H1 (cell line): ENCODE measurements at regions not wholly inside any gene's neighbourhood (a gene's known extent, or its start where the extent isn't known, plus 50 kb on each side); places are given as distances from the start of the nearest gene placed in this dataset.

ENCODE experiments used
- CTCF ChIA-PET: fragments of 300-600 bp; sonication (Branson Sonifier 250); formaldehyde crosslinking; loops from one replicate; lab custom pipeline; 2021; ENCODE audit not compliant: partially characterized antibody; lab: Charles Lee
- POLR2A ChIA-PET: fragments of 300-600 bp; sonication (Branson Sonifier 250); formaldehyde crosslinking; loops from one replicate; lab custom pipeline; 2021; ENCODE audit warnings: inconsistent platforms; ENCODE audit not compliant: partially characterized antibody; lab: Charles Lee
- DNase-seq, 2 experiments: peaks; one replicate each; pipeline versions ENCODE4 v3.0.0 to v3.0.0-alpha.2; 2010 to 2022; ENCODE audit warnings: low spot score in 2 of 2, low read depth in 1 of 2, mixed read lengths in 1 of 2
- FAIRE-seq: peaks from 2 replicates; lab custom pipeline; 2011; peaks lifted over from hg19 to GRCh38; lab: Jason Lieb, UNC
- H2AFZ ChIP-seq: 2 replicates; pipeline ENCODE4 v1.8.1; 2012; ENCODE audit warnings: low read length, inconsistent platforms
- H2AK5ac ChIP-seq: 2 replicates; pipeline ENCODE4 v1.6.1; 2013; ENCODE audit warnings: low read depth, low read length
- H2BK120ac ChIP-seq: replicated peaks from 2 replicates; pipeline ENCODE3; 2013; ENCODE audit warnings: low read depth, low read length, inconsistent platforms
- H2BK12ac ChIP-seq: 2 replicates; pipeline ENCODE4 v1.6.1; 2013; ENCODE audit warnings: low read depth, low read length
- H2BK15ac ChIP-seq: 2 replicates; pipeline ENCODE4 v1.6.1; 2013; ENCODE audit warnings: low read length
- H2BK20ac ChIP-seq: 2 replicates; pipeline ENCODE4 v1.6.1; 2013; ENCODE audit warnings: low read length
- H2BK5ac ChIP-seq: 2 replicates; pipeline ENCODE4 v1.6.1; 2013; ENCODE audit warnings: low read depth, low read length
- H3K14ac ChIP-seq: 2 replicates; pipeline ENCODE4 v1.6.1; 2013; ENCODE audit warnings: inconsistent platforms; ENCODE audit not compliant: insufficient read length
- H3K18ac ChIP-seq: 2 replicates; pipeline ENCODE4 v1.6.1; 2013; ENCODE audit warnings: low read length; ENCODE audit errors: extremely low read depth
- H3K23ac ChIP-seq: 2 replicates; pipeline ENCODE4 v1.6.1; 2013; ENCODE audit warnings: inconsistent platforms; ENCODE audit not compliant: insufficient read length
- H3K23me2 ChIP-seq: 2 replicates; pipeline ENCODE4 v1.6.1; 2013; ENCODE audit warnings: low read depth, low read length
- H3K27ac ChIP-seq: 2 replicates; pipeline ENCODE4 v1.6.1; 2011; ENCODE audit warnings: low read depth, low read length, inconsistent platforms
- H3K27me3 ChIP-seq, 4 experiments: replicated peaks in 1 of 4; 1 replicate in 1 of 4; 2 replicates in 3 of 4; pipeline versions ENCODE4 v1.6.1 to v1.8.1; 2011 to 2013; ENCODE audit warnings: low read length in 3 of 4, mild to moderate bottlenecking in 3 of 4, inconsistent platforms in 2 of 4, mixed read lengths in 2 of 4, moderate library complexity in 1 of 4; ENCODE audit not compliant: control insufficient read depth in 3 of 4, insufficient read depth in 3 of 4; ENCODE audit errors: extremely low read depth in 1 of 4
- H3K36me3 ChIP-seq, 4 experiments: 2 replicates each; pipeline versions ENCODE4 v1.6.1 to v1.8.1; 2011 to 2013; ENCODE audit warnings: mild to moderate bottlenecking in 4 of 4, low read length in 3 of 4, moderate library complexity in 2 of 4, control low read depth in 1 of 4, inconsistent platforms in 1 of 4; ENCODE audit not compliant: insufficient read depth in 4 of 4, control insufficient read depth in 2 of 4
- H3K4ac ChIP-seq: replicated peaks from 2 replicates; pipeline ENCODE3; 2013; ENCODE audit warnings: low read length, low read depth, mixed read lengths, inconsistent platforms; ENCODE audit not compliant: insufficient read length
- H3K4me1 ChIP-seq, 4 experiments: replicated peaks in 1 of 4; 1 replicate in 1 of 4; 2 replicates in 3 of 4; pipeline versions ENCODE4 v1.6.1 to v1.8.1; 2011 to 2013; ENCODE audit warnings: low read length in 3 of 4, inconsistent platforms in 2 of 4, mixed read lengths in 1 of 4; ENCODE audit not compliant: insufficient read depth in 4 of 4, control insufficient read depth in 3 of 4
- H3K4me2 ChIP-seq, 2 experiments: 2 replicates each; pipeline versions ENCODE4 v1.6.1 to v1.8.1; 2011 to 2013; ENCODE audit warnings: low read depth in 2 of 2, low read length in 2 of 2, control low read depth in 1 of 2, inconsistent platforms in 1 of 2, mild to moderate bottlenecking in 1 of 2; ENCODE audit not compliant: insufficient read depth in 1 of 2
- H3K4me3 ChIP-seq, 4 experiments: fragments of 200-600, 300-600 bp in 1 of 4; sonication (generic), shearing (Covaris generic), sonication (Bioruptor Twin) in 1 of 4; 2 replicates each; pipeline versions ENCODE4 v1.5.1 to v1.8.1; 2011 to 2016; ENCODE audit warnings: low read length in 4 of 4, low read depth in 3 of 4, control low read depth in 2 of 4, inconsistent platforms in 2 of 4, mild to moderate bottlenecking in 2 of 4, mixed read lengths in 1 of 4, moderate library complexity in 1 of 4; ENCODE audit not compliant: insufficient read depth in 2 of 4; ENCODE audit errors: extremely low read depth in 1 of 4
- H3K56ac ChIP-seq: replicated peaks from 2 replicates; pipeline ENCODE3; 2013; ENCODE audit warnings: low read depth, mild to moderate bottlenecking, mixed read lengths, low read length, inconsistent platforms; ENCODE audit not compliant: insufficient read length
- H3K79me1 ChIP-seq: 2 replicates; pipeline ENCODE4 v1.6.1; 2013; ENCODE audit warnings: low read depth, low read length, control low read depth
- H3K79me2 ChIP-seq, 2 experiments: 2 replicates each; pipeline versions ENCODE4 v1.6.1 to v1.8.1; 2012 to 2013; ENCODE audit warnings: low read length in 2 of 2, mild to moderate bottlenecking in 2 of 2, inconsistent platforms in 1 of 2; ENCODE audit not compliant: insufficient read depth in 2 of 2, control insufficient read depth in 1 of 2
- H3K9ac ChIP-seq, 4 experiments: replicated peaks in 1 of 4; 1 replicate in 1 of 4; 2 replicates in 3 of 4; pipeline versions ENCODE4 v1.6.1 to v1.8.1; 2011 to 2013; ENCODE audit warnings: low read depth in 3 of 4, low read length in 3 of 4, control low read depth in 2 of 4, mild to moderate bottlenecking in 2 of 4, moderate library complexity in 2 of 4, inconsistent platforms in 1 of 4; ENCODE audit errors: extremely low read depth in 1 of 4
- H3K9me3 ChIP-seq, 2 experiments: 2 replicates each; pipeline versions ENCODE4 v1.6.1 to v1.8.1; 2012 to 2013; ENCODE audit warnings: mild to moderate bottlenecking in 2 of 2, moderate library complexity in 2 of 2, control low read depth in 1 of 2, inconsistent platforms in 1 of 2, low read depth in 1 of 2, low read length in 1 of 2, mixed read lengths in 1 of 2; ENCODE audit not compliant: insufficient read depth in 2 of 2
- H4K20me1 ChIP-seq, 2 experiments: replicated peaks in 1 of 2; 2 replicates each; pipeline versions ENCODE3 to v1.8.1; 2011 to 2013; ENCODE audit warnings: inconsistent platforms in 2 of 2, low read length in 2 of 2, mild to moderate bottlenecking in 1 of 2; ENCODE audit not compliant: insufficient read depth in 2 of 2, control insufficient read depth in 1 of 2
- H4K5ac ChIP-seq: 2 replicates; pipeline ENCODE4 v1.6.1; 2013; ENCODE audit warnings: low read length, low read depth, mixed read lengths, inconsistent platforms; ENCODE audit not compliant: insufficient read length
- H4K8ac ChIP-seq: 2 replicates; pipeline ENCODE4 v1.8.0; 2013; ENCODE audit warnings: mild to moderate bottlenecking, moderate library complexity, low read length, inconsistent platforms; ENCODE audit not compliant: insufficient read depth; ENCODE audit errors: extremely low read depth
- H4K91ac ChIP-seq: replicated peaks from 2 replicates; pipeline ENCODE3; 2013; ENCODE audit warnings: low read length, mixed read lengths, inconsistent platforms; ENCODE audit not compliant: insufficient read length
- FOSL1 ChIP-seq: IDR thresholded peaks from 2 replicates; pipeline ENCODE4 v1.6.1; 2011; ENCODE audit warnings: mild to moderate bottlenecking, low read depth, low read length, moderate library complexity; ENCODE audit not compliant: insufficient read depth
- GTF2F1 ChIP-seq: IDR thresholded peaks from 2 replicates; pipeline ENCODE4 v1.6.1; 2012; ENCODE audit warnings: low read depth, low read length, improper control_type of control experiment, borderline replicate concordance
- PHF8 ChIP-seq: fragments of 200-600 bp; sonication (generic); conservative IDR thresholded peaks from 2 replicates; pipeline ENCODE4 v1.7.1; 2012; ENCODE audit warnings: low read depth, mild to moderate bottlenecking, inconsistent platforms, low read length, moderate library complexity
- RAD21 ChIP-seq, 2 experiments: IDR thresholded peaks in 1 of 2; conservative IDR thresholded peaks in 1 of 2; 2 replicates each; pipeline ENCODE4 v1.6.1; 2011; ENCODE audit warnings: low read depth in 2 of 2, low read length in 2 of 2, improper control_type of control experiment in 1 of 2, inconsistent platforms in 1 of 2, mild to moderate bottlenecking in 1 of 2, moderate library complexity in 1 of 2
- SIRT6 ChIP-seq: IDR thresholded peaks from one replicate; pipeline ENCODE4 v1.7.1; 2012; ENCODE audit warnings: low read length, inconsistent platforms
- WGBS, 2 experiments: shearing (Covaris generic) in 1 of 2; methylation state at CpG; one replicate each; pipeline versions ENCODE4 v1.1.6 to v1.1.7; 2013 to 2015; ENCODE audit warnings: low lambda C conversion rate in 2 of 2, mixed read lengths in 2 of 2, inconsistent platforms in 1 of 2, low coverage in 1 of 2, missing lambda C conversion rate in 1 of 2; ENCODE audit not compliant: insufficient replicate concordance in 2 of 2, insufficient coverage in 1 of 2, insufficient read length in 1 of 2; ENCODE audit errors: extremely low coverage in 1 of 2, missing lambda C conversion rate in 1 of 2; 5-methylcytosine and 5-hydroxymethylcytosine counted together

GRCh38 chr4:117626664-117627063 is 407.6 kb upstream of the NDST3 start:
- Histone ChIP-seq H3K27me3 (no peaks in the 10 kb centered on the region), H3K27ac (no peak overlapping the region), H3K79me1 (no peaks in the 10 kb centered on the region), H3K23me2 (no peaks in the 10 kb centered on the region), H2BK20ac (no peak overlapping the region), H3K79me2 (no peaks in the 10 kb centered on the region), H3K9ac (no peak overlapping the region), H3K4ac (no peak overlapping the region), H4K20me1 (no peaks in the 10 kb centered on the region), H4K5ac (no peak overlapping the region), H2BK5ac (no peak overlapping the region), H3K14ac (no peak overlapping the region), H3K9me3 (no peaks in the 10 kb centered on the region), H3K4me3 (no peak overlapping the region), H2AFZ (0 out of 2 replicates have a peak overlapping the region, but pooled peaks have one; percentile 32), H3K4me2 (no peak overlapping the region), H3K36me3 (no peaks in the 10 kb centered on the region), H3K18ac (no peak overlapping the region), H2BK12ac (no peak overlapping the region), H2AK5ac (no peak overlapping the region), H3K4me1 (no peaks in the 10 kb centered on the region), H3K56ac (no peak overlapping the region), H3K23ac (no peak overlapping the region), H4K91ac (no peak overlapping the region), H4K8ac (no peak overlapping the region), H2BK15ac (no peak overlapping the region), H2BK120ac (no peak overlapping the region)
- FAIRE-seq (no peak), DNase-seq (no peak)
- ChIA-PET CTCF (interaction anchor here (1.5 kb wide), 1 partner anchor 34 kb away, joined by 4 read pairs; no protein-coding TSS in a partner anchor), POLR2A (no interaction called here)
- 93% methylated on average over 4 of the region's 4 CpGs; no CpG with 5 or more reads in 1 of the 2 experiments for WGBS, 2 experiments
- TF ChIP-seq PHF8 (no peak), GTF2F1 (no peak), FOSL1 (no peak), SIRT6 (no peak), RAD21 (IDR thresholded peaks at IDR 0.05 in 1 of 2, conservative IDR thresholded peaks at IDR 0.05 in 1 of 2; ENCODE audit: low read depth in 2 of 2, low read length in 2 of 2) (no peak)
